Neuronal stem cell (in vitro differentiated cells): ENCODE measurements at regions not wholly inside any gene's neighbourhood (a gene's known extent, or its start where the extent isn't known, plus 50 kb on each side); places are given as distances from the start of the nearest gene placed in this dataset.
A peak's percentile ranks its signal among the peaks of the same experiment; 100 is the strongest.

Experiments used
- DNase-seq: peaks from one replicate; pipeline ENCODE4 v3.0.0-alpha.2; 2013; ENCODE audit warnings: low spot score
- H2AFZ ChIP-seq: one replicate; pipeline ENCODE4 v1.6.1; 2013; ENCODE audit warnings: mild to moderate bottlenecking, low read length, inconsistent platforms
- H2AK5ac ChIP-seq: 2 replicates; pipeline ENCODE4 v1.6.1; 2013; ENCODE audit warnings: low read depth, mild to moderate bottlenecking, inconsistent platforms, low read length, moderate library complexity, mixed read lengths
- H2BK120ac ChIP-seq: 2 replicates; pipeline ENCODE4 v1.6.1; 2013; ENCODE audit warnings: low read depth, mild to moderate bottlenecking, inconsistent platforms, low read length, moderate library complexity, mixed read lengths
- H2BK12ac ChIP-seq: one replicate; pipeline ENCODE4 v1.6.1; 2013; ENCODE audit warnings: low read length, inconsistent platforms
- H2BK15ac ChIP-seq: 2 replicates; pipeline ENCODE4 v1.6.1; 2013; ENCODE audit warnings: mild to moderate bottlenecking, low read length, inconsistent platforms, mixed read lengths
- H2BK5ac ChIP-seq: one replicate; pipeline ENCODE4 v1.6.1; 2013; ENCODE audit warnings: inconsistent platforms, mild to moderate bottlenecking, low read length, moderate library complexity
- H3K14ac ChIP-seq: one replicate; pipeline ENCODE4 v1.6.1; 2013; ENCODE audit warnings: low read length, inconsistent platforms
- H3K18ac ChIP-seq: 2 replicates; pipeline ENCODE4 v1.6.1; 2013; ENCODE audit warnings: low read length, inconsistent platforms
- H3K23ac ChIP-seq: 2 replicates; pipeline ENCODE4 v1.6.1; 2013; ENCODE audit warnings: low read depth, mild to moderate bottlenecking, mixed read lengths, low read length, inconsistent platforms; ENCODE audit not compliant: poor library complexity
- H3K27ac ChIP-seq: replicated peaks from 3 replicates; pipeline ENCODE4 v1.5.1; 2013; ENCODE audit warnings: low read length, inconsistent platforms
- H3K27me3 ChIP-seq, 3 experiments: 2 replicates each; pipeline ENCODE4 v1.6.1; 2013; ENCODE audit warnings: low read length in 3 of 3, mild to moderate bottlenecking in 2 of 3, inconsistent platforms in 1 of 3, low read depth in 1 of 3, mixed read lengths in 1 of 3, moderate library complexity in 1 of 3; ENCODE audit not compliant: control insufficient read depth in 3 of 3, insufficient read depth in 3 of 3
- H3K36me3 ChIP-seq, 2 donors: replicated peaks in 1 of 2; 2 replicates each; pipeline ENCODE4 v1.6.1; 2013; ENCODE audit warnings: low read length in 2 of 2; ENCODE audit not compliant: control insufficient read depth in 2 of 2, insufficient read depth in 2 of 2
- H3K4ac ChIP-seq: 2 replicates; pipeline ENCODE4 v1.6.1; 2013; ENCODE audit warnings: inconsistent platforms, mild to moderate bottlenecking, low read length, moderate library complexity
- H3K4me1 ChIP-seq, 2 donors: 1 replicate in 1 of 2; 2 replicates in 1 of 2; pipeline ENCODE4 v1.6.1; 2013; ENCODE audit warnings: low read length in 2 of 2, low read depth in 1 of 2; ENCODE audit not compliant: control insufficient read depth in 2 of 2, insufficient read depth in 1 of 2
- H3K4me2 ChIP-seq: one replicate; pipeline ENCODE4 v1.6.1; 2013; ENCODE audit warnings: mild to moderate bottlenecking, low read length, inconsistent platforms; ENCODE audit not compliant: insufficient read depth, poor library complexity, severe bottlenecking
- H3K4me3 ChIP-seq, 2 donors: 2 replicates each; pipeline ENCODE4 v1.5.1; 2013; ENCODE audit warnings: low read length in 2 of 2, mild to moderate bottlenecking in 2 of 2, inconsistent platforms in 1 of 2, moderate library complexity in 1 of 2
- H3K79me1 ChIP-seq: one replicate; pipeline ENCODE4 v1.6.1; 2013; ENCODE audit warnings: low read depth, mild to moderate bottlenecking, inconsistent platforms, low read length, moderate library complexity
- H3K9ac ChIP-seq: one replicate; pipeline ENCODE4 v1.6.1; 2013; ENCODE audit warnings: mild to moderate bottlenecking, low read depth, low read length, inconsistent platforms; ENCODE audit not compliant: poor library complexity
- H3K9me3 ChIP-seq, 2 donors: replicated peaks in 1 of 2; 2 replicates each; pipeline versions ENCODE3 to v1.6.1; 2013; ENCODE audit warnings: low read length in 2 of 2, mild to moderate bottlenecking in 2 of 2, inconsistent platforms in 1 of 2, low read depth in 1 of 2, mixed read lengths in 1 of 2, moderate library complexity in 1 of 2; ENCODE audit not compliant: control insufficient read depth in 2 of 2, insufficient read depth in 1 of 2
- H4K8ac ChIP-seq: one replicate; pipeline ENCODE4 v1.6.1; 2013; ENCODE audit warnings: low read depth, mild to moderate bottlenecking, inconsistent platforms, low read length, moderate library complexity
- H4K91ac ChIP-seq: one replicate; pipeline ENCODE4 v1.6.1; 2013; ENCODE audit warnings: low read length, low read depth, mild to moderate bottlenecking, inconsistent platforms; ENCODE audit not compliant: poor library complexity
- WGBS, 2 donors: extraction: QIAGEN DNeasy Blood & Tissue Kit; methylation state at CpG; one replicate each; pipeline ENCODE4 v1.1.7; 2013; ENCODE audit warnings: missing lambda C conversion rate in 2 of 2, mixed read lengths in 1 of 2; ENCODE audit not compliant: insufficient read length in 2 of 2, insufficient replicate concordance in 1 of 2; ENCODE audit errors: extremely low coverage in 2 of 2; 5-methylcytosine and 5-hydroxymethylcytosine counted together

- Histone ChIP-seq H2BK5ac (no peak overlapping the region), H3K4me1 (peaks cover 0 to 5% of the 10 kb centered on the region in 2 donors), H3K18ac (no peak overlapping the region), H3K14ac (no peak overlapping the region), H3K27me3 (no peaks in the 10 kb centered on the region), H3K79me1 (no peaks in the 10 kb centered on the region), H3K27ac (no peak overlapping the region), H3K4ac (no peak overlapping the region), H4K8ac (no peak overlapping the region), H2AK5ac (no peak overlapping the region), H3K9me3 (peaks cover 0 to 4% of the 10 kb centered on the region in 2 donors), H3K4me2 (no peak overlapping the region), H2BK120ac (no peak overlapping the region), H4K91ac (no peak overlapping the region), H2BK12ac (no peak overlapping the region), H3K9ac (no peak overlapping the region), H2AFZ (peak overlapping the region; percentile 59), H3K36me3 (no peaks in the 10 kb centered on the region), H2BK15ac (no peak overlapping the region), H3K23ac (no peak overlapping the region), H3K4me3 (no peak overlapping the region)
- WGBS, 2 donors = no CpG with 5 or more reads among the region's 1 CpG
- DNase-seq = no peak
Measured at GRCh38 chr5:123844873-123845272, 332.9 kb downstream of the CSNK1G3 start.

GRCh38 chr5:123835421-123835820 is 323.4 kb downstream of the CSNK1G3 start:
- Histone ChIP-seq H3K9ac (no peak overlapping the region), H3K36me3 (no peaks in the 10 kb centered on the region), H3K4me3 (no peak overlapping the region), H2BK120ac (no peak overlapping the region), H3K4me1 (peaks cover 4 to 6% of the 10 kb centered on the region in 2 donors), H2BK5ac (no peak overlapping the region), H2BK12ac (no peak overlapping the region), H2AFZ (peak overlapping the region; percentile 38), H3K27ac (no peak overlapping the region), H3K18ac (no peak overlapping the region), H4K91ac (no peak overlapping the region), H2BK15ac (no peak overlapping the region), H3K27me3 (no peaks in the 10 kb centered on the region), H3K9me3 (peaks cover 0 to 18% of the 10 kb centered on the region in 2 donors), H2AK5ac (no peak overlapping the region), H3K4ac (no peak overlapping the region), H3K79me1 (no peaks in the 10 kb centered on the region), H3K23ac (no peak overlapping the region), H4K8ac (no peak overlapping the region), H3K14ac (no peak overlapping the region), H3K4me2 (no peak overlapping the region)
- DNase-seq = no peak
- WGBS, 2 donors = no CpG with 5 or more reads among the region's 4 CpGs

GRCh38 chr5:123830575-123830974 is 318.6 kb downstream of the CSNK1G3 start:
- Histone ChIP-seq H3K9me3 (peaks cover 3 to 4% of the 10 kb centered on the region in 2 donors), H3K18ac (no peak overlapping the region), H3K14ac (no peak overlapping the region), H2AFZ (no peak overlapping the region), H3K4me2 (no peak overlapping the region), H4K8ac (no peak overlapping the region), H2BK5ac (no peak overlapping the region), H3K4ac (no peak overlapping the region), H3K27ac (no peak overlapping the region), H4K91ac (no peak overlapping the region), H2BK15ac (no peak overlapping the region), H3K27me3 (no peaks in the 10 kb centered on the region), H2BK12ac (no peak overlapping the region), H3K9ac (no peak overlapping the region), H2AK5ac (no peak overlapping the region), H3K4me1 (peaks cover 2 to 6% of the 10 kb centered on the region in 2 donors), H3K36me3 (no peaks in the 10 kb centered on the region), H3K79me1 (no peaks in the 10 kb centered on the region), H3K4me3 (no peak overlapping the region), H2BK120ac (no peak overlapping the region), H3K23ac (no peak overlapping the region)
- WGBS, 2 donors = no CpG with 5 or more reads among the region's 2 CpGs
- no peak for DNase-seq

- Histone ChIP-seq H3K4me1 (no peaks in the 10 kb centered on the region), H3K4ac (no peak overlapping the region), H2BK12ac (no peak overlapping the region), H3K9ac (no peak overlapping the region), H2BK15ac (no peak overlapping the region), H3K27ac (no peak overlapping the region), H2BK120ac (no peak overlapping the region), H3K79me1 (no peaks in the 10 kb centered on the region), H2BK5ac (no peak overlapping the region), H3K18ac (no peak overlapping the region), H3K14ac (no peak overlapping the region), H3K36me3 (peaks cover 0 to 2% of the 10 kb centered on the region in 2 donors), H4K91ac (no peak overlapping the region), H3K27me3 (no peaks in the 10 kb centered on the region), H3K9me3 (peaks cover 3 to 5% of the 10 kb centered on the region in 2 donors), H2AK5ac (no peak overlapping the region), H3K4me2 (no peak overlapping the region), H3K4me3 (no peak overlapping the region), H2AFZ (no peak overlapping the region), H3K23ac (no peak overlapping the region), H4K8ac (no peak overlapping the region)
- no CpG with 5 or more reads among the region's 2 CpGs for WGBS, 2 donors
- no peak for DNase-seq
Measured at GRCh38 chr5:123827811-123828210, 315.8 kb downstream of the CSNK1G3 start.
